Activated CD4-positive, CD25-positive, alpha-beta regulatory T cell treated with anti-CD3 and anti-CD28 coated beads, Interleukin-2, amount 50 U/mL, for 24 hours (primary cell): ENCODE measurements at regions not wholly inside any gene's neighbourhood (a gene's known extent, or its start where the extent isn't known, plus 50 kb on each side); places are given as distances from the start of the nearest gene placed in this dataset.
"Not testable (repeated sequence)": the region's sequence is repeated elsewhere in the genome, so short reads cannot be mapped to it uniquely, and the experiment has no call there.

Source experiments
- ATAC-seq, 2 donors: fragments of 150-1000 bp; cut with Tn5 transposase; one replicate each; pipeline ENCODE4 v1.10.0; 2021; ENCODE audit warnings: mild to moderate bottlenecking in 1 of 2, moderate library complexity in 1 of 2

DNA sequence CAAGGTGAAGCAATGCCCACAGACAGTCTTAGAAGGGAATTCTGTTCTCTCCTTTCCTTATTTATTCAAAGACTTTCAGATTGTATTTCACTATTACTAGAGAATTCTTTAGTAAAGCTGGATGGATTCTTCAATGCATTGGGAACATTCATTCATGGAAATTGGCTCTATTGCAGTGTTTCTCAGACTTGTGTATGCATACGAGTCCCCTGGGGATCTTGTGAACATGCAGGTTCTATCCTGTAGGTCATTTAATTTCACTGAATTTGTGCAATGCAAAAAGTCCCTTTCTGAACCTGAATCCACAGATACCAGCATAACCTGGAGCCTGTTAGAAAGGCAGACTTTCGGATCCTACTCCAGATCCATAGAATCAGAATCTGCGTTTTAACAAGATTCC is 160.9 kb upstream of the AHI1 start:
- ATAC-seq: no peak

DNA sequence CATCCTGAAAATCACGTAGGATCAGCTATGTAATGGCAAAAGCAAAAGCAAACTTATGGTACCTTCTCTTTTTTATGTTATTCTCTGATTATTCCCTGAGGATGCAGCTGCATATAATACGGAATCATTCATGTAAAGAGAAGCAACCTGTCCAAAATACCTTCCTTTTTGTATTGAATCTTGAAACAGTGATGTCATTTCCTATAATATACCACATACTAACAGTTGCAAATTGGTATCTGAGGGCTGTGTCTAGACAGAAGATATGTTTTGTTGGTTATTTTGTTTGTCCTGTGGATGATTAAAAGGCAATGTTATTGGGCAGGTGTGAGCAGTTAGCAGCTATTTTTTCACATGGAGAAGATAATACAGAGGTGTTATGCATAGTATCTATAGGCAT is 161.4 kb upstream of the AHI1 start:
- ATAC-seq: no peak

- no peak for ATAC-seq
Observed at GRCh38 chr6:135664527-135664926, 167.0 kb upstream of the AHI1 start.

DNA sequence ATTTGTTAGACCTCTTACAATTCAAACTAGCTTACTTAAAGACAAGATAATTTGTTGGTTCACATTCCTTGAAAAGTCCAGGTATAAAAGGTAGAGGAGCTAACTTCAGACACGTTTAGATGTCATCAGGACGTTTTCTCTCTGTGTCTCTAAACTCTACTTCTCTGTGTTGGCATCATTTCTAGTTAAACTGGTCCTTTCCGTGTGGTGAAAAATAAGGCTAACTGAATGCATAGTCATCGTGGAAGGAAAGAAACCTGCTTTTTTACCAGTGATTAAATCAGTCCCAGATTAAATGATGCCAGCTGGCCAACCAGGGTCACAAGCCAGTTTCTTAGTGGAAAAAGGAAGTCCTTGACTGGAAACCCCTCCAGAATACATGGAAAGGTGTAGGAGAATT is 168.4 kb upstream of the AHI1 start:
- ATAC-seq: no peak

DNA sequence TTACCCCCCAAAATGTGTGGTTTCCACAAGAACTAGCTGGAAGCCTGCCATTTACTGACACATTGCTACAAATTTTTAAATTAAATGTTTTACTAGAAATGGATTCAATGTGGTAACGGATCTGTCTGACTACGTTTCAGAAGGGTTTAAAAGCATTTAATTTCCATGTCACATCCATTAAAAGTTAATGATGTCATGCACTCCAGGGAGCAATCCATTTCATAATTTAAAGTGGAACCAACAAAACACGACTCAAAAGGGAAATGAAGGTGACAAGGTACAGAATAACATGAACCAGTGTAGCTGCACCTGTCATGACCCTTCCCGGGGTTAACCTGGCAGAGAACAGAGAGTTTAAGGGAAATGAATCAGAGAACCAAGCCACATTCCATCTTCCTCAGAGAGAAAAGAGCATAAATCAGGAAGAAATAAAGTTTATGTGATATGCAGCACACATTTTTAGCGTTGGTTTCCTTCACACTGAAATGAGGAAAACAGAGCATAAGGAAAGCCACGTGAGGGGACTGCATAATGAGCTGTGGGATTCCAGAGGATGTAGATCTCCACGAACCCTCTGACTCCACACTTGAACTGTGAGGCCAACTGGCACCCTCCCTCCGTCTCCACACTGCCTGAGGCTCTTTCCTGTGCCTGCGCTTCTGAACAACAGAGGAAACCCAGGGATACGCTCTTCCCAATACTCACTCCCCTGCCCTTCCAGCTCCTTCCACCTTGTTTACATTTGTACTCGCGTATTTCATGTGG is 170.3 kb upstream of the AHI1 start:
- ATAC-seq: no peak

DNA sequence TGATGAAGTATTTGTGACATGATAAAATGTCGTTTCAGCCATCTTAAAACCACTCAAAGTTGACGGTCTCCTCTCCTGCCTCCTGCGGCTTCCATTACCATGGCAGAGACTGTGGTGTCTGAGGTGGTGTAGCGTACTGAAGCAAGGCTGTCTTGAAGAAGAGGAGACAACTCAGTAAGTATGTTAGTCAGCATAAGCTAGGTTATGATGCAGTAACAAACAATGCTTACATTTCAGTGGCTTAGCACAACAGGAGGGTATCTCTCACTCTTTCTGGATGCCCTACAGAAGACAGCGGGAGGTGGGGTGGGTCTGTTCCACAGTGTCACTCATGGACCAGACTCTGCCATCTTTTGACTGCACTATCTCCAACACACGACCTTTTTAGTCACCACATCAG is 174.7 kb upstream of the AHI1 start:
- no peak for ATAC-seq

GRCh38 chr6:135673501-135674309 is 176.2 kb upstream of the AHI1 start:
- ATAC-seq: no peak

DNA sequence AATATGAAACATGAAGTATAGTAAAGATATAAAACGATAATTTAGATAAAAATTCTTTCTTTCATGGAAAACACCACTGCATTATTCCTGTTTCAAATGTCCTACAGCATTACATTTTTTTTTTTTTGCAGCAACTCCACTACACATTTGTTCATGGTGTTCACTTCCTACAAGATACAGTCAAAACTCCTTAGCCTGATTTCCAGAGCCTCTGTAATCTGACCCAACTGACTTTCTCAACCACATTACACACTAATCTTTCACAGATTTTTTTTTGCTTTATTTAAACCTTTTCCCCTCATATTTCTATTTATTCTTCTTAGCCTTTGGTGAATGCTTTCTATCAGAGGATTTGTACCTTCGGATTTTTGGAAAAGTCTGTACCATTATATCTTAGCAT is 176.5 kb upstream of the PDE7B start:
- no peak for ATAC-seq

GRCh38 chr6:135675862-135676261 is 175.6 kb upstream of the PDE7B start:
- ATAC-seq: no peak

DNA sequence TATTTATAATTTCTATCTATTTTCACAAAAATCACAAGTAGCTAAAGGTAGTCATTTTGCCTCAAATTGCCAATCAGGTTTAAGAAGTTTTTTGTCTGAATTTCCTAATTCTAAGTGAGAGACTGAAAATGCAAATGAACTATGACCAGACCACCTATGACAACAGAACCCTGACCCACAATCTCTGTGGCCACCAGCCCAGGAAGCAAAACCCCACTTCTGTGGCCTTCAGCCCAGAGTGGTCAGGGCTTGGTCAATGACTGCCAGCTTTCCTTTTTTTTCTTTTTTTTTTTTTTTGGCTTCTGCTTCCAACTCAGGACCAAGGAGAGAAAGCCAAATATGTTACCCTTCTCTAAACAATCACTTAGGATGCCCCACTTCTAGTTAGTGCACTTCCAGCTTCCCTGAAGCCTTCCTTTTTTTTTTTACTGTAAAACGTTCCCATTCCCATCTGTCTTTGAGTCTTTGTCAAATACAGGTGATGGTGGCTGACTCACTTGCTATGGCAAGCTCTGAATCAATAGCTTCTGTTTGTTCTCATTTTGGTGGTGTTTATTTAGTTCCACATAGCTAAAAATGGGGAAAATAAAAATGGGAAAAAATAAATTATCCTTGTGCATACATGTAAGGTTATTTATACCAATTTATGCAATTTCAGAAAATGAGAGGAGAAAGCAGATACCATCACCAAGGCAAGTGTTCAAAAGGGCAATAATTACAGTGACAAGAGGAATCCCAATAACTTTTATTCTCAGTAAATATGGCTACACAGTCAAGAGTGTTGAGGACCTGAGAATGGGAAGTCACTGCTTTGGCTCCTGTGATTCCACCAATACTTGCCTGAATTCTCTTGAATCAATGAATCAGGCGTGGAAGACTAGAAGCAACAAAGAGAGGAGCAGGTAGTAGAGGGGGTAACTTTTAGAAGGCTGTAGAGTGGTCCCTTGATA is 170.3 kb upstream of the PDE7B start:
- ATAC-seq: no peak

- no peak for ATAC-seq
Observed at GRCh38 chr6:135686784-135687301, 164.7 kb upstream of the PDE7B start.

DNA sequence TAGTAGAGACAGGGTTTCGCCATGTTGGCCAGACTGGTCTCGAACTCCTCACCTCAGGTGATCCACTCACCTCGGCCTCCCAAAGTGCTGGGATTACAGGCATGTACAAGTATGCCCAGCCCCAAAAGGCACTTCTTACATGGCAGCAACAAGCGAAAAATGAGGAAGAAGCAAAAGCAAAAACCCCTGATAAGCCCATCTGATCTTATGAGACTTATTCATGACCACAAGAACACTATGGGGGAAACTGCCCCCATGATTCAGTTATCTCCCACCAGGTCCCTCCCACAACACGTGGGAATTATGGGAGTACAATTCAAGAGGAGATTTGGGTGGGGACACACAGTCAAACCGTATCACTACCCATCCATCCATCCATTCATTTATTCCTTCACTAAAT is 163.0 kb upstream of the PDE7B start:
- ATAC-seq: not testable (repeated sequence)

- no peak for ATAC-seq
Observed at GRCh38 chr6:135692426-135692825, 159.1 kb upstream of the PDE7B start.

DNA sequence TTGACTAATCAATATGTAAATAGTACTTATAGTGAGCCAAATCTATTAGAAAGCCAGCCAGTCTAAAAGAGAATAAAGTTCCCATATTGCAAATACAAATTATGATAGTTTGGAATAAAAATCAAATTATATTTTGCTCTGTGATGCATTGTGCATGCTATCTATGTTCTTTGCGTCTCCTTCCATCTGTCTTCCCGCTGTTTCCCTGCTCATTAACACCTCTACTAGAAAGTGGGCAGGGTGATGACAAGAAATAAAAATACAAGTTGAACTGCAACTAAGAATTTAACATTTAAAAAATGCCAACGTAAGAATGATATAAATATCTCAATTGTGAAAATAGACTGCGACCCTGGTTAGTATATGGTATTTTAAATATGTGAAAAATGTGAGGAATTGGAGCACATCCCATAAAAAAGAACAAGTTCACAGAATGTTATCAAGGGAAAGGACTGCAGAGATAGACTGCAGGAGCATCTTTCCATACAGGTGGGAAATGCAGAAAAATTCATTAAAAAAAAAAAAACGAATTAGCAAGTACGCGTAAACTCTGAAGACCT is 157.6 kb upstream of the PDE7B start:
- ATAC-seq: no peak

- no peak for ATAC-seq
Observed at GRCh38 chr6:135699705-135700104, 151.8 kb upstream of the PDE7B start.

DNA sequence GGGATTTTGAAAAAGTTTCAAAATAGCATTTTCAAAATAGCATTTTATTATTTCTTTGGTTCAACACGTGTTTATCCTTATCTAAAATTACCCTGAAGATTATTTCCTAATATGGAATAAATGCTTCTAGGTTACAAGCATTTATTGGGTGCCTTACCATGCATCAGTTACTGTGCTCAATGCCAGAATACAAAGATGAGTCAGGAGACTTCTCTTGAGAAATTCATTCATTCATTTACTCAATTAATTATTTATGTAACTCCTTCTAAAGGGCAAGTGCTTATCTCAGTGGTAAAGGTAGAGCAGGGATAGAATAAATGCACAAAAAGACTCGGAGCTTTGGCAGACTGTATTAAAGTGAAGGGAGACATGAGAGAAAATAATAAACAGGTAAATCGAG is 150.1 kb upstream of the PDE7B start:
- no peak for ATAC-seq

GRCh38 chr6:135703007-135703406 is 148.5 kb upstream of the PDE7B start:
- no peak for ATAC-seq

DNA sequence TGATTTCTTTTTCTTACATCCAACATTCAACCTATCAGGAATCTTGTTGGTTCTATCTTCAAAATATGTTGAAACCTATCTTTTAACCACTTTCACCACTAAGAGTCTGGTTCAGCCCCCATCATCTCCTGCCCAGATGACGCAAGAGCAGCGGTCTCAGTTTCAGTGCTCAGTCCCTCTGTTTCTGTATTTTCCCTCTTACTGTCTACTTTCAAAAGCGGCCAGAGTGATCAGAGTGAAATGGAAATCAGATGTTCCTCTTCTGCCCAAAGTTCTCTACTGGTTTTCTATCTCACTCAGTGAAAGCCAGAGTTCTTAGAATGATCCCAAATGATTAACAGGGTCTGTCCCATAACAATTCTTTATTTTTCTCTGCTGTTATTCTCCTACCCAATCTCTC is 147.9 kb upstream of the PDE7B start:
- ATAC-seq: peak in 1 of 2 donors; percentile 33

DNA sequence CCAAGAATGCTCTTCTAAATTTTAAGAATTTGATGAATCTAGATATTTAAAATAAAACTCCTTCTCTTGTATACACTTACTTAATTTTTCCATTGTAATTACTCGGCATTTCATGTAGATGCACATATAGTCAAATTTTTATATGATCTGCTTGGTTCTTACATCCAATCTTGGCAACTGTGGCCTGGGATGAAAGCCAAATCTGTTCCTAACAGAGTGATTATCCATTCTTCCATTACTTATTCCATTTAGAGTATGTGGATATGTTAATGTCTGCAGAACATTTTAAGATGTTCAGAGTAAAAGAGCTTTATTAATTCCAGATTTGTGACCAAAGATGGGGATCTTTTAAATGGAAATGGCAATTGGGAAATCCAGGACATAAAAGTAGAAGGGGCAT is 144.1 kb upstream of the PDE7B start:
- ATAC-seq: no peak

- ATAC-seq: no peak
Observed at GRCh38 chr6:135710042-135710441, 141.5 kb upstream of the PDE7B start.

DNA sequence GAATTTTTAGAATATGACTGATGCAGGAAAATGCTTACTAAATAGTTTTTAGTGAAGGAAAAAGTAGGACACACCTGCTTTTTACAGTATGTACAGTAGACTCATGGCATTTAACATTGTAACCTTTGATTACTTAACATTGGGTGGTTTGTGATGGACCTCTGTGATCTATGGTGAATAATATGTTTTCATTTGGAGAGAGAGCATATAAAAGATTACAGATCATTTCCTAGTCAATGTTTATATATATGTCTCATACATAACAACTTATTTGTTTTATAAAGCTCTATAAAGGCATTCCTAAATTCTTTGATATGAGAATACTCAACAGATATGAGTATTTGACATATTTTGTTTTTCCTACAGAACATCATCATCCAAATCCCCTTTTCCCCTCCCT is 129.3 kb upstream of the PDE7B start:
- ATAC-seq: no peak

- peak; percentile 93 to 95 for ATAC-seq
Observed at GRCh38 chr6:135722679-135723078, 128.8 kb upstream of the PDE7B start.

DNA sequence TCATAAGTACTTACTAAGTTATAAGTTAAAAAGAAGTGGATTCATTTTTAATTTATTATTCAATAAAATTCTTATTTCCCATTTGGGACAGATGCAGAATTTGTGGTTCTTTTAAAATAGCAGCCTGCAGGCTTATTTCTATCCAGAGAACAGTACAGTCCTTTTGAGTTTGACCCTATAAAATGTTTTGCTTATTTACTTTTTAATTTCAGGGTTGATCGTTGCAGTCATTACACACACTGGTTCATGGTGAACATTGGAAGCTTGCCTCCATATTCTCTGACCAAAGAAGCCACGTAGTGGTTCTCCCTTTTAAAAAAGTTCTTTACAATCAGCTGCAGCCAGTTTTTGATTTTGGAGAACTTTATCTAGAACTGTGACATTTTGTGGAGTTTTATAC is 122.9 kb upstream of the PDE7B start:
- ATAC-seq: no peak
